GM23338 (cell line): ENCODE measurements at regions not wholly inside any gene's neighbourhood (a gene's known extent, or its start where the extent isn't known, plus 50 kb on each side); places are given as distances from the start of the nearest gene placed in this dataset.
A peak's percentile ranks its signal among the peaks of the same experiment; 100 is the strongest.

Source experiments
- ATAC-seq: fragments of 200-7000 bp; cut with Tn5 transposase; 3 replicates; pipeline ENCODE4 v1.9.1; 2020
- DNase-seq: peaks from one replicate; pipeline ENCODE4 v3.0.0-alpha.2; 2015; ENCODE audit warnings: low spot score
- H2AFZ ChIP-seq: fragments of 200-600 bp; sonication (generic); 2 replicates; pipeline ENCODE4 v1.8.0; 2016; ENCODE audit warnings: antibody characterized with exemption, mild to moderate bottlenecking, moderate library complexity
- H3F3A ChIP-seq: fragments of 200-600 bp; sonication (generic); replicated peaks from 2 replicates; pipeline ENCODE4 v1.8.0; 2017; ENCODE audit warnings: antibody characterized with exemption, mixed run types, low read depth
- H3K27ac ChIP-seq: fragments of 200-600 bp; sonication (generic); 2 replicates; pipeline ENCODE4 v1.6.1; 2016; ENCODE audit warnings: low read depth
- H3K27me3 ChIP-seq: fragments of 200-600 bp; sonication (generic); 2 replicates; pipeline ENCODE4 v1.8.0; 2016; ENCODE audit warnings: mild to moderate bottlenecking, mixed run types, moderate library complexity; ENCODE audit not compliant: insufficient read depth
- H3K36me3 ChIP-seq: fragments of 200-600 bp; sonication (generic); 2 replicates; pipeline ENCODE4 v1.8.0; 2016; ENCODE audit warnings: mild to moderate bottlenecking; ENCODE audit not compliant: insufficient read depth
- H3K4me1 ChIP-seq: fragments of 200-600 bp; sonication (generic); 2 replicates; pipeline ENCODE4 v1.8.0; 2016; ENCODE audit warnings: mild to moderate bottlenecking, moderate library complexity; ENCODE audit not compliant: insufficient read depth
- H3K4me2 ChIP-seq: fragments of 200-600 bp; sonication (generic); 2 replicates; pipeline ENCODE4 v1.7.1; 2017; ENCODE audit warnings: mixed run types
- H3K4me3 ChIP-seq: fragments of 200-600 bp; sonication (generic); 2 replicates; pipeline ENCODE4 v1.6.1; 2016; ENCODE audit warnings: mixed run types
- H3K79me2 ChIP-seq: fragments of 200-600 bp; sonication (generic); replicated peaks from 2 replicates; pipeline ENCODE4 v1.8.0; 2017; ENCODE audit warnings: mild to moderate bottlenecking; ENCODE audit not compliant: insufficient read depth
- H3K9me2 ChIP-seq: fragments of 200-600 bp; sonication (generic); 2 replicates; pipeline ENCODE4 v1.8.0; 2017; ENCODE audit not compliant: insufficient read depth
- H4K20me1 ChIP-seq: fragments of 200-600 bp; sonication (generic); replicated peaks from 2 replicates; pipeline ENCODE4 v1.8.0; 2017; ENCODE audit warnings: mild to moderate bottlenecking; ENCODE audit not compliant: insufficient read depth
- H3K27ac Mint-ChIP-seq: 2 replicates; pipeline ENCODE4 v1.8.0; 2020; ENCODE audit warnings: inconsistent platforms, mild to moderate bottlenecking, moderate library complexity, mixed read lengths
- H3K27me3 Mint-ChIP-seq: 3 replicates; pipeline ENCODE4 v1.8.0; 2022; ENCODE audit warnings: low read depth, mild to moderate bottlenecking, moderate library complexity, mixed read lengths, inconsistent platforms; ENCODE audit not compliant: insufficient read depth, poor library complexity
- H3K36me3 Mint-ChIP-seq: 3 replicates; pipeline ENCODE4 v1.8.0; 2021; ENCODE audit warnings: low read depth, mild to moderate bottlenecking, inconsistent platforms, moderate library complexity, mixed read lengths
- H3K4me1 Mint-ChIP-seq: 3 replicates; pipeline ENCODE4 v1.8.0; 2020; ENCODE audit warnings: mild to moderate bottlenecking, inconsistent platforms, mixed read lengths
- H3K4me3 Mint-ChIP-seq: 3 replicates; pipeline ENCODE4 v1.8.0; 2021; ENCODE audit warnings: moderate library complexity, mild to moderate bottlenecking, inconsistent platforms, mixed read lengths
- H3K9me3 Mint-ChIP-seq: 3 replicates; pipeline ENCODE4 v1.8.0; 2020; ENCODE audit warnings: moderate library complexity, mild to moderate bottlenecking, inconsistent platforms, mixed read lengths
- CREB1 ChIP-seq: fragments of 250-450 bp; sonication (Bioruptor Pico); IDR thresholded peaks from 2 replicates; pipeline ENCODE4 v1.5.0; 2020; ENCODE audit warnings: low read depth, mild to moderate bottlenecking, moderate library complexity
- EZH2 ChIP-seq: fragments of 200-600 bp; sonication (generic); IDR thresholded peaks from one replicate; pipeline ENCODE4 v1.8.0; 2017; ENCODE audit warnings: antibody characterized with exemption, mild to moderate bottlenecking, low read depth; ENCODE audit not compliant: unreplicated experiment
- JUNB ChIP-seq: IDR thresholded peaks from one replicate; pipeline ENCODE4 v1.6.1; 2016; ENCODE audit warnings: antibody characterized with exemption; ENCODE audit not compliant: unreplicated experiment
- NANOG ChIP-seq: IDR thresholded peaks from 2 replicates; pipeline ENCODE4 v1.6.1; 2016; ENCODE audit warnings: antibody characterized with exemption, borderline replicate concordance
- ZNF114 ChIP-seq: fragments of 250-450 bp; sonication (Bioruptor Pico); IDR thresholded peaks from 2 replicates; pipeline ENCODE4 v1.5.0; 2020; ENCODE audit warnings: mild to moderate bottlenecking, moderate library complexity
- ZNF331 ChIP-seq: fragments of 250-450 bp; sonication (Bioruptor Pico); IDR thresholded peaks from 2 replicates; pipeline ENCODE4 v1.5.0; 2020; ENCODE audit warnings: low read depth, mild to moderate bottlenecking, moderate library complexity
- TF ChIP-seq, protein P1 (sequence below): IDR thresholded peaks from 2 replicates; pipeline ENCODE4 v1.6.1; 2016; ENCODE audit warnings: antibody characterized with exemption
- TF ChIP-seq, protein P2 (sequence below), 2 experiments: fragments of 200-600 bp in 1 of 2; sonication (generic) in 1 of 2; conservative IDR thresholded peaks; 2 replicates each; pipeline versions ENCODE4 v1.5.1 to v1.6.1; 2016 to 2017; ENCODE audit warnings: antibody characterized with exemption in 2 of 2, low read depth in 2 of 2, mild to moderate bottlenecking in 2 of 2, moderate library complexity in 1 of 2
- TF ChIP-seq, protein P3 (sequence below): IDR thresholded peaks from one replicate; pipeline ENCODE4 v1.6.1; 2018; ENCODE audit warnings: antibody characterized with exemption; ENCODE audit not compliant: unreplicated experiment

DNA sequence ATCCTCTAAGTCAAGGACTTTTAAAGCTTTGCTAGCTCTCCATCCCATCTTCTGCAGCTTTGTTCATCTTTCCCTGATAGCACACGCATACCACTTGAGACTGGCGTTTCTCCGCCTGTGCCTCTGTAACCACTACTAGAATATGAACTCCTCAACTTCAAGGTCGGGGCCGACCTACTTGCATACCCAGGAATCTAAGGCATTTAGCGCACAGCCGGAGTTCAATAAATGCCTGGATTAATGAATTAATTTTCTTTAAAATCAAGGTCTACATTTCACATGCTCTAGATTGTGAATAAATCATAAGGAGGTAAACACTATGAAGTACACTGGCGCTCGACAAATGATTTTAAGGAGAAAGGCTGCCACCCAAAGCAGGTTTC lies 89.3 kb downstream of the HNRNPD start (continued):
- TF ChIP-seq, protein P1, sequence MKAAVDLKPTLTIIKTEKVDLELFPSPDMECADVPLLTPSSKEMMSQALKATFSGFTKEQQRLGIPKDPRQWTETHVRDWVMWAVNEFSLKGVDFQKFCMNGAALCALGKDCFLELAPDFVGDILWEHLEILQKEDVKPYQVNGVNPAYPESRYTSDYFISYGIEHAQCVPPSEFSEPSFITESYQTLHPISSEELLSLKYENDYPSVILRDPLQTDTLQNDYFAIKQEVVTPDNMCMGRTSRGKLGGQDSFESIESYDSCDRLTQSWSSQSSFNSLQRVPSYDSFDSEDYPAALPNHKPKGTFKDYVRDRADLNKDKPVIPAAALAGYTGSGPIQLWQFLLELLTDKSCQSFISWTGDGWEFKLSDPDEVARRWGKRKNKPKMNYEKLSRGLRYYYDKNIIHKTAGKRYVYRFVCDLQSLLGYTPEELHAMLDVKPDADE = no peak
- TF ChIP-seq, protein P2, sequence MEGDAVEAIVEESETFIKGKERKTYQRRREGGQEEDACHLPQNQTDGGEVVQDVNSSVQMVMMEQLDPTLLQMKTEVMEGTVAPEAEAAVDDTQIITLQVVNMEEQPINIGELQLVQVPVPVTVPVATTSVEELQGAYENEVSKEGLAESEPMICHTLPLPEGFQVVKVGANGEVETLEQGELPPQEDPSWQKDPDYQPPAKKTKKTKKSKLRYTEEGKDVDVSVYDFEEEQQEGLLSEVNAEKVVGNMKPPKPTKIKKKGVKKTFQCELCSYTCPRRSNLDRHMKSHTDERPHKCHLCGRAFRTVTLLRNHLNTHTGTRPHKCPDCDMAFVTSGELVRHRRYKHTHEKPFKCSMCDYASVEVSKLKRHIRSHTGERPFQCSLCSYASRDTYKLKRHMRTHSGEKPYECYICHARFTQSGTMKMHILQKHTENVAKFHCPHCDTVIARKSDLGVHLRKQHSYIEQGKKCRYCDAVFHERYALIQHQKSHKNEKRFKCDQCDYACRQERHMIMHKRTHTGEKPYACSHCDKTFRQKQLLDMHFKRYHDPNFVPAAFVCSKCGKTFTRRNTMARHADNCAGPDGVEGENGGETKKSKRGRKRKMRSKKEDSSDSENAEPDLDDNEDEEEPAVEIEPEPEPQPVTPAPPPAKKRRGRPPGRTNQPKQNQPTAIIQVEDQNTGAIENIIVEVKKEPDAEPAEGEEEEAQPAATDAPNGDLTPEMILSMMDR (conservative IDR thresholded peaks at IDR 0.05; ENCODE audit: low read depth in 2 of 2) = no peak
- TF ChIP-seq EZH2 (no peak), ZNF114 (CRISPR knock-in tag) (no peak), CREB1 (CRISPR knock-in tag) (no peak), ZNF331 (CRISPR knock-in tag) (no peak), JUNB (no peak)
- TF ChIP-seq, protein P3, sequence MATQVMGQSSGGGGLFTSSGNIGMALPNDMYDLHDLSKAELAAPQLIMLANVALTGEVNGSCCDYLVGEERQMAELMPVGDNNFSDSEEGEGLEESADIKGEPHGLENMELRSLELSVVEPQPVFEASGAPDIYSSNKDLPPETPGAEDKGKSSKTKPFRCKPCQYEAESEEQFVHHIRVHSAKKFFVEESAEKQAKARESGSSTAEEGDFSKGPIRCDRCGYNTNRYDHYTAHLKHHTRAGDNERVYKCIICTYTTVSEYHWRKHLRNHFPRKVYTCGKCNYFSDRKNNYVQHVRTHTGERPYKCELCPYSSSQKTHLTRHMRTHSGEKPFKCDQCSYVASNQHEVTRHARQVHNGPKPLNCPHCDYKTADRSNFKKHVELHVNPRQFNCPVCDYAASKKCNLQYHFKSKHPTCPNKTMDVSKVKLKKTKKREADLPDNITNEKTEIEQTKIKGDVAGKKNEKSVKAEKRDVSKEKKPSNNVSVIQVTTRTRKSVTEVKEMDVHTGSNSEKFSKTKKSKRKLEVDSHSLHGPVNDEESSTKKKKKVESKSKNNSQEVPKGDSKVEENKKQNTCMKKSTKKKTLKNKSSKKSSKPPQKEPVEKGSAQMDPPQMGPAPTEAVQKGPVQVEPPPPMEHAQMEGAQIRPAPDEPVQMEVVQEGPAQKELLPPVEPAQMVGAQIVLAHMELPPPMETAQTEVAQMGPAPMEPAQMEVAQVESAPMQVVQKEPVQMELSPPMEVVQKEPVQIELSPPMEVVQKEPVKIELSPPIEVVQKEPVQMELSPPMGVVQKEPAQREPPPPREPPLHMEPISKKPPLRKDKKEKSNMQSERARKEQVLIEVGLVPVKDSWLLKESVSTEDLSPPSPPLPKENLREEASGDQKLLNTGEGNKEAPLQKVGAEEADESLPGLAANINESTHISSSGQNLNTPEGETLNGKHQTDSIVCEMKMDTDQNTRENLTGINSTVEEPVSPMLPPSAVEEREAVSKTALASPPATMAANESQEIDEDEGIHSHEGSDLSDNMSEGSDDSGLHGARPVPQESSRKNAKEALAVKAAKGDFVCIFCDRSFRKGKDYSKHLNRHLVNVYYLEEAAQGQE = no peak

DNA sequence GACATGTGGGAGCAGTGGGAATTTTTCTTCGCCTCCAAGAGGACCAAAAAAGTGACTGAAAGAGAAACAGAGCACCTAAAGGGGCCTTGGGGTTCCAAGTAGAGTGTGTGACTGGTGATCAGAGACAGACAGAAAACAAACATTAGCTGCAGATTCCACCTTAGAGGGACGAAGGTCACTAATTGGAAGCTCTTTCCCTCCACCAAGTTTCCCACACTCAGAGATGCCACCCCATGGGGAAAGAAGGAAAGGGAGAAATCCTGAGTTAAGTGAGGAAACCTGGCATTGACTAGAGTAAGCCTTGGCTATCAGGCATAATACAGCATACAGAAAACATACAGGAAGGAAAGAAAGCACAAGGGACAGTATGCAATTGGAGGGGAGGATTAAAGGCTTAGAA lies 90.9 kb downstream of the HNRNPD start:
- ATAC-seq = no peak
- peak; percentile 16 for DNase-seq
- peaks cover 4% of the 10 kb centered on the region for H3K27me3 Mint-ChIP-seq
- no peak overlapping the region for H3K27ac Mint-ChIP-seq
- H3K9me3 Mint-ChIP-seq = no peaks in the 10 kb centered on the region; the same call in 2 of the 3 replicates
- no peaks in the 10 kb centered on the region for H3K9me2 ChIP-seq
- 0 out of 2 replicates have a peak, but pooled peaks cover 4% of the 10 kb centered on the region for H3K4me1 ChIP-seq
- no peaks in the 10 kb centered on the region for H3F3A ChIP-seq
- H4K20me1 ChIP-seq = no peaks in the 10 kb centered on the region
- no peak overlapping the region for H2AFZ ChIP-seq
- no peaks in the 10 kb centered on the region for H3K79me2 ChIP-seq
- H3K27ac ChIP-seq = no peak overlapping the region
- H3K36me3 ChIP-seq = no peaks in the 10 kb centered on the region
- peaks cover 12% of the 10 kb centered on the region; the same call in 2 of the 3 replicates for H3K4me1 Mint-ChIP-seq
- no peak overlapping the region for H3K4me3 Mint-ChIP-seq
- H3K27me3 ChIP-seq = peaks cover 5% of the 10 kb centered on the region; the same call in 1 of the 2 replicates
- no peak overlapping the region for H3K4me2 ChIP-seq
- H3K4me3 ChIP-seq = no peak overlapping the region
- no peaks in the 10 kb centered on the region for H3K36me3 Mint-ChIP-seq
- TF ChIP-seq NANOG (no peak), CREB1 (CRISPR knock-in tag) (no peak)
- TF ChIP-seq, protein P3 = no peak
- TF ChIP-seq, protein P2 (conservative IDR thresholded peaks at IDR 0.05; ENCODE audit: low read depth in 2 of 2) = peak in 1 of 2 experiments; percentile 29; a peak in 2 of 4 replicates
